ENCODE measurements at regions not wholly inside any gene's neighbourhood (a gene's known extent, or its start where the extent isn't known, plus 50 kb on each side); places are given as distances from the start of the nearest gene placed in this dataset.
A peak's percentile ranks its signal among the peaks of the same experiment; 100 is the strongest.

- H3K18ac ChIP-seq (ENCODE audit: low read length): no peak overlapping the region
- no peaks in the 10 kb centered on the region for H3K79me1 ChIP-seq (ENCODE audit: low read length)
- DNase-seq: no peak
- H3K4me2 ChIP-seq (ENCODE audit: low read length): no peak overlapping the region
- H2BK120ac ChIP-seq (ENCODE audit: low read depth, low read length): no peak overlapping the region
- H2AK5ac ChIP-seq (ENCODE audit: low read length): no peak overlapping the region
- no CpG with 5 or more reads among the region's 5 CpGs for WGBS (ENCODE audit: extremely low coverage, insufficient coverage, low lambda C conversion rate)
- no peak overlapping the region for H3K4ac ChIP-seq (ENCODE audit: low read depth, low read length)
- H3K23ac ChIP-seq (ENCODE audit: low read length): no peak overlapping the region
- H4K8ac ChIP-seq (ENCODE audit: low read depth, low read length): no peak overlapping the region
- no peak overlapping the region for H3K4me3 ChIP-seq (ENCODE audit: low read length)
- peaks cover 2% of the 10 kb centered on the region for H3K4me1 ChIP-seq (ENCODE audit: control insufficient read depth, low read depth, low read length)
- no peaks in the 10 kb centered on the region for H3K36me3 ChIP-seq (ENCODE audit: control insufficient read depth, insufficient read depth, low read length)
- no peak overlapping the region for H2BK15ac ChIP-seq (replicated peaks; ENCODE audit: low read depth)
- no peak overlapping the region for H3K27ac ChIP-seq (ENCODE audit: low read depth, low read length)
- no peak overlapping the region for H3K56ac ChIP-seq (ENCODE audit: low read length)
- H2BK5ac ChIP-seq (ENCODE audit: low read length): no peak overlapping the region
- H3K79me2 ChIP-seq (ENCODE audit: control insufficient read depth, insufficient read depth, low read length): no peaks in the 10 kb centered on the region
- H4K5ac ChIP-seq (ENCODE audit: low read length): no peak overlapping the region
- H3K27me3 ChIP-seq (ENCODE audit: insufficient read depth, low read length, poor library complexity): no peaks in the 10 kb centered on the region
- no peak overlapping the region for H3K9ac ChIP-seq (ENCODE audit: low read length)
Observed at GRCh38 chr10:8294779-8295178, 240.3 kb downstream of the GATA3 start.

GRCh38 chr10:8295311-8295710 lies 240.8 kb downstream of the GATA3 start:
- Histone ChIP-seq H3K4me2 (ENCODE audit: low read length) (no peak overlapping the region), H2BK5ac (ENCODE audit: low read length) (no peak overlapping the region), H3K4me1 (ENCODE audit: control insufficient read depth, low read depth, low read length) (peaks cover 2% of the 10 kb centered on the region), H3K36me3 (ENCODE audit: control insufficient read depth, insufficient read depth, low read length) (no peaks in the 10 kb centered on the region), H3K79me2 (ENCODE audit: control insufficient read depth, insufficient read depth, low read length) (no peaks in the 10 kb centered on the region), H4K5ac (ENCODE audit: low read length) (no peak overlapping the region), H3K18ac (ENCODE audit: low read length) (peak overlapping the region; percentile 0), H3K4me3 (ENCODE audit: low read length) (no peak overlapping the region), H4K8ac (ENCODE audit: low read depth, low read length) (no peak overlapping the region), H3K23ac (ENCODE audit: low read length) (no peak overlapping the region), H3K56ac (ENCODE audit: low read length) (no peak overlapping the region), H2BK15ac (replicated peaks; ENCODE audit: low read depth) (no peak overlapping the region), H2BK120ac (ENCODE audit: low read depth, low read length) (no peak overlapping the region), H3K27me3 (ENCODE audit: insufficient read depth, low read length, poor library complexity) (no peaks in the 10 kb centered on the region), H3K4ac (ENCODE audit: low read depth, low read length) (no peak overlapping the region), H3K27ac (ENCODE audit: low read depth, low read length) (no peak overlapping the region), H3K9ac (ENCODE audit: low read length) (no peak overlapping the region), H2AK5ac (ENCODE audit: low read length) (no peak overlapping the region), H3K79me1 (ENCODE audit: low read length) (no peaks in the 10 kb centered on the region)
- no peak for DNase-seq
- no CpG with 5 or more reads among the region's 1 CpG for WGBS (ENCODE audit: extremely low coverage, insufficient coverage, low lambda C conversion rate)

GRCh38 chr10:8296090-8296733 lies 241.7 kb downstream of the GATA3 start:
- H4K8ac ChIP-seq (ENCODE audit: low read depth, low read length): no peak overlapping the region

GRCh38 chr10:8296734-8297101 lies 242.2 kb downstream of the GATA3 start:
- peaks cover 2% of the 10 kb centered on the region for H3K4me1 ChIP-seq (ENCODE audit: control insufficient read depth, low read depth, low read length)
- WGBS (ENCODE audit: extremely low coverage, insufficient coverage, low lambda C conversion rate): no CpG with 5 or more reads among the region's 2 CpGs
- DNase-seq: no peak
- H2AK5ac ChIP-seq (ENCODE audit: low read length): no peak overlapping the region
- H3K27ac ChIP-seq (ENCODE audit: low read depth, low read length): no peak overlapping the region
- no peak overlapping the region for H2BK5ac ChIP-seq (ENCODE audit: low read length)
- H4K5ac ChIP-seq (ENCODE audit: low read length): no peak overlapping the region
- no peaks in the 10 kb centered on the region for H3K79me1 ChIP-seq (ENCODE audit: low read length)
- H4K8ac ChIP-seq (ENCODE audit: low read depth, low read length): no peak overlapping the region
- H3K23ac ChIP-seq (ENCODE audit: low read length): no peak overlapping the region
- H3K4me3 ChIP-seq (ENCODE audit: low read length): peak overlapping the region; percentile 10
- H3K27me3 ChIP-seq (ENCODE audit: insufficient read depth, low read length, poor library complexity): no peaks in the 10 kb centered on the region
- H3K9ac ChIP-seq (ENCODE audit: low read length): peak overlapping the region; percentile 16
- no peak overlapping the region for H3K4ac ChIP-seq (ENCODE audit: low read depth, low read length)
- peak overlapping the region; percentile 61 for H3K4me2 ChIP-seq (ENCODE audit: low read length)
- no peak overlapping the region for H2BK120ac ChIP-seq (ENCODE audit: low read depth, low read length)
- peak overlapping the region; percentile 73 for H3K56ac ChIP-seq (ENCODE audit: low read length)
- no peaks in the 10 kb centered on the region for H3K79me2 ChIP-seq (ENCODE audit: control insufficient read depth, insufficient read depth, low read length)
- H3K36me3 ChIP-seq (ENCODE audit: control insufficient read depth, insufficient read depth, low read length): no peaks in the 10 kb centered on the region
- H2BK15ac ChIP-seq (replicated peaks; ENCODE audit: low read depth): no peak overlapping the region
- peak overlapping the region; percentile 9 for H3K18ac ChIP-seq (ENCODE audit: low read length)

More at GRCh38 chr10:8296090-8296733, 241.7 kb downstream of the GATA3 start:
- Histone ChIP-seq H3K9ac (ENCODE audit: low read length) (peak overlapping the region; percentile 16), H2BK15ac (replicated peaks; ENCODE audit: low read depth) (no peak overlapping the region), H3K56ac (ENCODE audit: low read length) (peak overlapping the region; percentile 73), H3K4me2 (ENCODE audit: low read length) (peak overlapping the region; percentile 61), H3K4ac (ENCODE audit: low read depth, low read length) (no peak overlapping the region), H4K5ac (ENCODE audit: low read length) (no peak overlapping the region), H3K23ac (ENCODE audit: low read length) (no peak overlapping the region), H3K27me3 (ENCODE audit: insufficient read depth, low read length, poor library complexity) (no peaks in the 10 kb centered on the region), H3K4me3 (ENCODE audit: low read length) (peak overlapping the region; percentile 10), H2BK120ac (ENCODE audit: low read depth, low read length) (no peak overlapping the region), H3K27ac (ENCODE audit: low read depth, low read length) (no peak overlapping the region), H3K18ac (ENCODE audit: low read length) (peak overlapping the region; percentile 9), H2AK5ac (ENCODE audit: low read length) (no peak overlapping the region), H2BK5ac (ENCODE audit: low read length) (no peak overlapping the region), H3K79me2 (ENCODE audit: control insufficient read depth, insufficient read depth, low read length) (no peaks in the 10 kb centered on the region), H3K79me1 (ENCODE audit: low read length) (no peaks in the 10 kb centered on the region), H3K36me3 (ENCODE audit: control insufficient read depth, insufficient read depth, low read length) (no peaks in the 10 kb centered on the region), H3K4me1 (ENCODE audit: control insufficient read depth, low read depth, low read length) (peaks cover 2% of the 10 kb centered on the region)
- WGBS (ENCODE audit: extremely low coverage, insufficient coverage, low lambda C conversion rate): no CpG with 5 or more reads among the region's 22 CpGs
- DNase-seq: peak; percentile 84

- Histone ChIP-seq H3K4me3 (ENCODE audit: low read length) (no peak overlapping the region), H3K9ac (ENCODE audit: low read length) (no peak overlapping the region), H2AK5ac (ENCODE audit: low read length) (no peak overlapping the region), H3K4me2 (ENCODE audit: low read length) (no peak overlapping the region), H4K8ac (ENCODE audit: low read depth, low read length) (no peak overlapping the region), H4K5ac (ENCODE audit: low read length) (no peak overlapping the region), H3K4ac (ENCODE audit: low read depth, low read length) (no peak overlapping the region), H3K56ac (ENCODE audit: low read length) (no peak overlapping the region), H3K23ac (ENCODE audit: low read length) (no peak overlapping the region), H3K27me3 (ENCODE audit: insufficient read depth, low read length, poor library complexity) (no peaks in the 10 kb centered on the region), H3K18ac (ENCODE audit: low read length) (no peak overlapping the region), H3K79me2 (ENCODE audit: control insufficient read depth, insufficient read depth, low read length) (no peaks in the 10 kb centered on the region), H2BK120ac (ENCODE audit: low read depth, low read length) (no peak overlapping the region), H2BK15ac (replicated peaks; ENCODE audit: low read depth) (no peak overlapping the region), H3K4me1 (ENCODE audit: control insufficient read depth, low read depth, low read length) (peaks cover 2% of the 10 kb centered on the region), H3K27ac (ENCODE audit: low read depth, low read length) (no peak overlapping the region), H3K36me3 (ENCODE audit: control insufficient read depth, insufficient read depth, low read length) (no peaks in the 10 kb centered on the region), H2BK5ac (ENCODE audit: low read length) (no peak overlapping the region), H3K79me1 (ENCODE audit: low read length) (no peaks in the 10 kb centered on the region)
- no peak for DNase-seq
- no CpG with 5 or more reads among the region's 2 CpGs for WGBS (ENCODE audit: extremely low coverage, insufficient coverage, low lambda C conversion rate)
Observed at GRCh38 chr10:8297107-8297506, 242.6 kb downstream of the GATA3 start.

GRCh38 chr10:8297959-8298358 lies 243.5 kb downstream of the GATA3 start:
- peaks cover 2% of the 10 kb centered on the region for H3K4me1 ChIP-seq (ENCODE audit: control insufficient read depth, low read depth, low read length)
- H3K36me3 ChIP-seq (ENCODE audit: control insufficient read depth, insufficient read depth, low read length): no peaks in the 10 kb centered on the region
- no peak overlapping the region for H3K56ac ChIP-seq (ENCODE audit: low read length)
- no peak overlapping the region for H2AK5ac ChIP-seq (ENCODE audit: low read length)
- DNase-seq: no peak
- H3K79me2 ChIP-seq (ENCODE audit: control insufficient read depth, insufficient read depth, low read length): no peaks in the 10 kb centered on the region
- H3K18ac ChIP-seq (ENCODE audit: low read length): no peak overlapping the region
- no peak overlapping the region for H2BK5ac ChIP-seq (ENCODE audit: low read length)
- H3K23ac ChIP-seq (ENCODE audit: low read length): no peak overlapping the region
- no CpG with 5 or more reads among the region's 1 CpG for WGBS (ENCODE audit: extremely low coverage, insufficient coverage, low lambda C conversion rate)
- no peaks in the 10 kb centered on the region for H3K27me3 ChIP-seq (ENCODE audit: insufficient read depth, low read length, poor library complexity)
- H4K8ac ChIP-seq (ENCODE audit: low read depth, low read length): no peak overlapping the region
- no peak overlapping the region for H2BK120ac ChIP-seq (ENCODE audit: low read depth, low read length)
- H3K79me1 ChIP-seq (ENCODE audit: low read length): no peaks in the 10 kb centered on the region
- no peak overlapping the region for H4K5ac ChIP-seq (ENCODE audit: low read length)
- H3K4ac ChIP-seq (ENCODE audit: low read depth, low read length): no peak overlapping the region
- H3K4me2 ChIP-seq (ENCODE audit: low read length): no peak overlapping the region
- H3K4me3 ChIP-seq (ENCODE audit: low read length): no peak overlapping the region
- H3K27ac ChIP-seq (ENCODE audit: low read depth, low read length): no peak overlapping the region
- H3K9ac ChIP-seq (ENCODE audit: low read length): no peak overlapping the region
- H2BK15ac ChIP-seq (replicated peaks; ENCODE audit: low read depth): no peak overlapping the region

All from mesendoderm (in vitro differentiated cells).